ENCODE measurements at regions not wholly inside any gene's neighbourhood (a gene's known extent, or its start where the extent isn't known, plus 50 kb on each side); places are given as distances from the start of the nearest gene placed in this dataset.

- TF ChIP-seq NR2C2 (CRISPR knock-in tag; IDR thresholded peaks at IDR 0.05; ENCODE audit: borderline replicate concordance), result no peak
- no peak for TF ChIP-seq PATZ1 (CRISPR knock-in tag; IDR thresholded peaks at IDR 0.05)
- no peak for TF ChIP-seq HBP1 (CRISPR knock-in tag; IDR thresholded peaks at IDR 0.05; ENCODE audit: low read depth)
- TF ChIP-seq ZNF639 (CRISPR knock-in tag; conservative IDR thresholded peaks at IDR 0.05), result no peak
- TF ChIP-seq ZBTB7A (CRISPR knock-in tag; IDR thresholded peaks at IDR 0.05), result no peak
- no peak for TF ChIP-seq ZBTB26 (CRISPR knock-in tag; IDR thresholded peaks at IDR 0.05; ENCODE audit: borderline replicate concordance)
- no peak for TF ChIP-seq NR3C1 (CRISPR knock-in tag; IDR thresholded peaks at IDR 0.05)
- TF ChIP-seq NFIC (IDR thresholded peaks at IDR 0.05; ENCODE audit: low read length), result no peak
Measured at GRCh38 chr4:181741513-181741912, 501.7 kb upstream of the TENM3 start.

Data from HepG2 (cell line).